Activated naive CD4-positive, alpha-beta T cell treated with anti-CD3 and anti-CD28 coated beads, Interleukin-2, amount 50 U/mL, for 24 hours (primary cell): ENCODE measurements at regions not wholly inside any gene's neighbourhood (a gene's known extent, or its start where the extent isn't known, plus 50 kb on each side); places are given as distances from the start of the nearest gene placed in this dataset.
"Not testable (repeated sequence)": the region's sequence is repeated elsewhere in the genome, so short reads cannot be mapped to it uniquely, and the experiment has no call there.

Experiments used
- H3K27ac Mint-ChIP-seq: one replicate; pipeline ENCODE4 v1.8.0; 2021; ENCODE audit warnings: mild to moderate bottlenecking, mixed read lengths
- H3K27me3 Mint-ChIP-seq: one replicate; pipeline ENCODE4 v1.8.0; 2021; ENCODE audit warnings: mixed read lengths
- H3K36me3 Mint-ChIP-seq: one replicate; pipeline ENCODE4 v1.8.0; 2021; ENCODE audit warnings: mixed read lengths
- H3K4me1 Mint-ChIP-seq: one replicate; pipeline ENCODE4 v1.8.0; 2021; ENCODE audit warnings: mixed read lengths
- H3K4me3 Mint-ChIP-seq: one replicate; pipeline ENCODE4 v1.8.0; 2021; ENCODE audit warnings: mild to moderate bottlenecking, mixed read lengths
- H3K9me3 Mint-ChIP-seq: one replicate; pipeline ENCODE4 v1.8.0; 2021; ENCODE audit warnings: mixed read lengths

DNA sequence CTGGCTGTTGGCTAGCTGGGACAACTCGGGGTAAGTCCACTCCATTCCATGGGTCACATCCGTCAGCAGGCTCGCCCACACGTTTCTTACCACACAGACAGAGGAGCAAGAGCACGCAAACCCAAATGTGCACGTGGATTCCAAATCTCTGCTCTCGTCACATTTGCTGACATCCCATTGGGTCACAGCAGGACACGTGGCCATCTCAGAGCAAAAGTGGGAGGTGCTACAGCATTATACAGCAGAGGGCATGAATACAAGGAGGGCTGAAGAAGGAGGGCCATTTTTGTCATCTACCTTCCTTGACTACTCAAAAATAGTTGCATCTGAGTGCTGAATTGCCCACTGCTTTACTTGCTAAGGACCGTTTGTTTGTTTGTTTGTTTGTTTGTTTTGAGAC is 84.7 kb downstream of the RBBP6 start:
- Mint-ChIP-seq H3K9me3 (no peaks in the 10 kb centered on the region), H3K4me3 (no peak overlapping the region), H3K27ac (no peak overlapping the region), H3K36me3 (no peaks in the 10 kb centered on the region), H3K4me1 (no peaks in the 10 kb centered on the region), H3K27me3 (peaks cover 2% of the 10 kb centered on the region)

DNA sequence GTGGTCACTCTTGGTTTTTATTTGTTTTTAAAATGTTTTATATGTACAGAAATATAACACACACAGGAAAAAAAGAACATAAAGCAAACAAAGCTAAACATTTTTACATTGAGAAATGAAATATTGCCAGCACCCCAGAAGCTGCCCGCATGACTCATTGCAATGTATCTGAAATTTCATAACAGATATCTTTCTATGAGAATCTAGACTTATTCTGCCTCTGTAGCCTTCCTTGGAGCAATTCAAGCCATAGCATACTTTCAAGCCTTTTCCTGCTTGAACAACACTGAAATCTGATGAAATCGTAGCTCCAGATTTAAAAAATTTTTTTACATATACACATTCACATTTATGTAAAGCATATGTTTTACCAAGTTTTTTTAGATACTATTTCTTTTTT is 86.9 kb downstream of the RBBP6 start:
- Mint-ChIP-seq H3K27ac (no peak overlapping the region), H3K9me3 (no peaks in the 10 kb centered on the region), H3K27me3 (peaks cover 2% of the 10 kb centered on the region), H3K4me1 (no peaks in the 10 kb centered on the region), H3K4me3 (no peak overlapping the region), H3K36me3 (no peaks in the 10 kb centered on the region)

DNA sequence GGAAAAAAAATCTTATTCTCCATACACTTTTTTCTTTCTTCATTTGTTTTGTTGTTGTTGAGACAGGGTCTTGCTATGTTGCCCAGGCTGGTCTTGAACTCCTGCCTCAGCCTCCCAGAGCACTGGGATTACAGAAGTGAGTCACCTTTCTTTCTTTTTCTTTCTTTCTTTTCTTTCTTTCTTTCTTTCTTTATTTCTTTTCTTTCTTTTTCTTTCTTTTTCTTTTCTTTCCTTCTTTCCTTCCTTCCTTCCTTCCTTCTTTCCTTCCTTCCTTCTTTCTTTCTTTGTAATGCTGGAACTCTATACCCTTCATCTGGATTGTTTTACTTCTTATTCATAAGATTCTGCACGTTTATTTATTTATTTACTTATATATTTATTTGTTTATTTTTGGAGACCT is 94.5 kb upstream of the TNRC6A start:
- Mint-ChIP-seq H3K9me3 (no peaks in the 10 kb centered on the region), H3K27me3 (peaks cover 4% of the 10 kb centered on the region), H3K36me3 (no peaks in the 10 kb centered on the region), H3K4me3 (no peak overlapping the region), H3K27ac (no peak overlapping the region), H3K4me1 (no peaks in the 10 kb centered on the region)

DNA sequence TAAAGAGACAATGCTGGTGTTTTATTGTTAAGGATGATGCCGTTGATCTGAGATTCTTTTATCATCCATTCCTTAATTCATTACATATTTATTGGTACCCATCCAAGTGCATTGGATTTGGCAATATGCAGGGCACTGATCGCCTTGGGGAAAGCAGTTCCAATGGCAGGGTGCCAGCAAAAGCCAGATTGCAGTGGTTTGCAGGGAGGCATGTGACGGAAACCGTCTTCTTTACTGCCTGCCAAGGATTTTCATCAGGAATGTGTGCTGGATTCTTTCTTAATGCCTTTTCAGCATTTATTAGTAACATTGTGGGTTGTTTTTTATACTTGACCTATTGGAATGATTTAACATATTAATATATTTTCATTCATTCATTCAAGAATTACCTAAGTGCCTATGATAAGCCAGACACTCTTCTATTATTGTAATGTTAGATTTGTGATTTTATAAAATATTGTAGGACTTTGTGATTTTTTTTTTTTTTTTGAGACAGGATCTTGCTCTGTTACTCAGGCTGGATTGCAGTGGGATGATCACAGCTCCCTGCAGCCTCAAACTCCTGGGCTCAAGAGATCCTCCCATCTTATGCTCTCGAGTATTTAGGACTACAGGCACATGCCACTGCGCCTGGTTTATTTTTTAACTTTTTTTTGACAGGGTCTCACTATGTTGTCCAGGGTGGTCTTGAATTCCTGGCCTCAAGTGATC is 93.4 kb upstream of the TNRC6A start:
- no peaks in the 10 kb centered on the region for H3K4me1 Mint-ChIP-seq
- no peaks in the 10 kb centered on the region for H3K36me3 Mint-ChIP-seq
- H3K9me3 Mint-ChIP-seq, result no peaks in the 10 kb centered on the region
- H3K27ac Mint-ChIP-seq, result no peak overlapping the region
- H3K4me3 Mint-ChIP-seq, result no peak overlapping the region
- H3K27me3 Mint-ChIP-seq, result peaks cover 4% of the 10 kb centered on the region

DNA sequence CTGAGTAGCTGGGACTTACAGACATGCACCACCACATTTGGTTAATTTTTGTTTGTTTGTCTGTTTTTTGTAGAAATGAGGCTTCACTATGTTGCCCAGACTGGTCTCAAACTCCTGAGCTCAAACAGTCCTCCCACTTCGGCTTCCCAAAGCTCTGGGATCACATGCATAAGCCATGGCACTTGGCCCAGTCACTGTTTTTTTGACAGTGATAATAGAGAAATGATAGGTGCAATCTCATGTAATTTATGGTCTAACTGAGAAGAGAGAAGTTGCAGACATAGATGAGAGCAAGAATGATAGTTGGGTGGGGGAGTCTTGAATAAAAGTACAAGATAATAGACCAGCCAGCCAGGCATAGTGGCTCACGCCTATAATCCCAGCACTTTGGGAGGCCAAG is 89.7 kb upstream of the TNRC6A start:
- Mint-ChIP-seq H3K27me3 (peaks cover 4% of the 10 kb centered on the region), H3K27ac (no peak overlapping the region), H3K4me3 (no peak overlapping the region), H3K9me3 (no peaks in the 10 kb centered on the region), H3K4me1 (no peaks in the 10 kb centered on the region), H3K36me3 (no peaks in the 10 kb centered on the region)

DNA sequence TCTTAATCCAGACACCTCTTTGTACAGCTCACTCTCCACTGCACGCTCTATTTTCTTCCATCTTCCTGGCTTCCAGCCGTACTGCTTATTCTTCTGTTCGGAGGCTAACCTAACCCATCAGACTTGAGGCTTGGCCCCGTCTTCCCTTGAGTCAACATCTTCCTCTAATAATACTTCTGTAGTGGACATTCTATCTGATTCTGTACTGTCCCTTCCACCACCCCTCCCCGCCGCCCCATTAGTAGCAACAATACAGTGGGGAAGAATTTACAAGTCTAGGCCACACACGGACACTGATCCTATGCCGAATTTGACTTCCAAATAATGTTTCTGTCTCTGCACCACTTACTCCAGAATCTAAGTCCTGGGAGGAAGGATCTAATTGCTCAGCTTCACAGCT is 86.0 kb upstream of the TNRC6A start:
- no peak overlapping the region for H3K27ac Mint-ChIP-seq
- peaks cover 5% of the 10 kb centered on the region for H3K27me3 Mint-ChIP-seq
- H3K36me3 Mint-ChIP-seq, result no peaks in the 10 kb centered on the region
- H3K4me3 Mint-ChIP-seq, result no peak overlapping the region
- no peaks in the 10 kb centered on the region for H3K4me1 Mint-ChIP-seq
- no peaks in the 10 kb centered on the region for H3K9me3 Mint-ChIP-seq

DNA sequence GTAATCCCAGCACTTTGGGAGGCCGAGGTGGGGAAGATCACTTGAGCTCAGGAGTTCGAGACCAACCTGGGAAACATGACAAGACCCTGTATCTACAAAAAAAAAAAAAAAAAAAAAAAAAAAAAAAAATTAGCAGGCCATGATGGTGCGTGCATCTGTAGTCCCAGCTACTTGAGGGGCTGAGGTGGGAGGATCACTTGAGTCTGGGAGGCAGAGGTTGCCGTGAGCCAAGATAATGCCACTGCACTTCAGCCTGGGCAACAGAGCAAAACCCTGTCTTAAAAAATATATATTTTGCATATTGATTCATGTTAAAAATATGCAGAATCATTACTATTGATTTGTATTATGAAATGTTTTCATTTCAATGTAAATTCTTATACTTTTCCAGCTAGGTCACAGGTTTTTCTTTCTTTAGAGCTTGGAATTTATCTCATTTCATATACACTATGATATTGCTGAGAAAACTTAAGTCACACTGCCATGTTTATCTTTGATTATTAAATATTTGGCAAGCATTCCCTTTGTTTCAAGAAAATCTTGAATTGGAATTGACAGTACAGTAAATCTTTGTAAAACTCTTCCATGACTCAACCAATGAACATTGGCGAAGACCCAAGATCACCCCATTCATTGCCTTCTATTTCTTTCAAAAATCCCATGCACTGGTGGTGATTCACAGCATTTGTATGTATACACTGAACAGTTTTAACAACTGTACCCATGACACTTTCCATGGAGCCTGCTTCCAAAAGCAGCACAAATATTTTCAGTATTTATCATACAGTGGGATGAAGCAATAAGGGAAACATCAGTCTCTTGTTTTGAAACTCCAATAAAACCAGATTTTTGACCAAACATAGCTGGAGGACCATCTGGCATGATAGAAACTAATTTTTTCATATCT is 83.5 kb upstream of the TNRC6A start:
- H3K4me1 Mint-ChIP-seq, result no peaks in the 10 kb centered on the region
- H3K27ac Mint-ChIP-seq, result no peak overlapping the region
- no peaks in the 10 kb centered on the region for H3K36me3 Mint-ChIP-seq
- H3K27me3 Mint-ChIP-seq, result peaks cover 7% of the 10 kb centered on the region
- no peaks in the 10 kb centered on the region for H3K9me3 Mint-ChIP-seq
- no peak overlapping the region for H3K4me3 Mint-ChIP-seq

DNA sequence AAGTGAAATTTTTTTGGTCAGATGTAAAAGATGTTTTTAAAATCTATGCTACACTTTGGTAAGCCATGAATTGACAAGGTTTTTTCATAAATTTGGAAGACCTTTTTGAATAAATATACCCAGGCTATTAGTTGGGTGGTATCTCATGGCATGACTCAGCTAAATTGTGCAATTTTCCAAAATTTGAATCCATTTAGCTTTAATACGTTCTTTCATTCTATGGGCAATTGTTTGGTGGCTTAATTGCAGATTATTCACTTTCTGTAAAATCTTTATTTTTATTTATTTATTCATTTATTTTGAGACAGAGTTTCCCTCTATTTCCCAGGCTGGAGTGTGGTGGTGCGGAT is 82.8 kb upstream of the TNRC6A start:
- Mint-ChIP-seq H3K27ac (no peak overlapping the region), H3K4me1 (no peaks in the 10 kb centered on the region), H3K27me3 (peaks cover 6% of the 10 kb centered on the region)

DNA sequence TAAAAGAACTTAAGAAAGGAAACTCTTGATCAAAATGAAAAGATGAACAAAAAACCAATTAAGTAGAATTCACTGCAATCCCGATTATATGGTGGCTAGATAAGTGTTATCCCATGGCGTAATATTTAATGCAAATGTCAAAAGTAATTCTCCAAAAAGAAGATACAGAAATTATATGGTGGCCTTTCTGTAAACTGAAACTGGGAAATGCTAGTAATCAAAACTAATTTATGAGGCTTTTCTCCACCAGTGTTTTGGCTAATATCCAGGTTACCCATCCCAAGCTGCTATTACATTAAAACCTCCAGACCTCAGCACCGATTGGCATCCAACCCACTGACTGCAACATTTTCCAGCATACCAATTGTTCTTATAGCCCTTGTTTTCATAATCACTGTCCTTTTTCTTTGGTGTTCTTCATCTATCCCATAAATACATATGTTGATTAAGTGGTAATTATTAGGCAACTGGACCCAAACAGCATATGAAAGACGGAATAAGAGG is 77.2 kb upstream of the TNRC6A start:
- H3K9me3 Mint-ChIP-seq, result no peaks in the 10 kb centered on the region
- no peak overlapping the region for H3K27ac Mint-ChIP-seq
- H3K4me1 Mint-ChIP-seq, result no peaks in the 10 kb centered on the region
- H3K4me3 Mint-ChIP-seq, result no peak overlapping the region
- peaks cover 3% of the 10 kb centered on the region for H3K27me3 Mint-ChIP-seq
- H3K36me3 Mint-ChIP-seq, result no peaks in the 10 kb centered on the region

More for the DNA sequence above, 82.8 kb upstream of the TNRC6A start:
- Mint-ChIP-seq H3K4me3 (no peak overlapping the region), H3K36me3 (no peaks in the 10 kb centered on the region), H3K9me3 (no peaks in the 10 kb centered on the region)

DNA sequence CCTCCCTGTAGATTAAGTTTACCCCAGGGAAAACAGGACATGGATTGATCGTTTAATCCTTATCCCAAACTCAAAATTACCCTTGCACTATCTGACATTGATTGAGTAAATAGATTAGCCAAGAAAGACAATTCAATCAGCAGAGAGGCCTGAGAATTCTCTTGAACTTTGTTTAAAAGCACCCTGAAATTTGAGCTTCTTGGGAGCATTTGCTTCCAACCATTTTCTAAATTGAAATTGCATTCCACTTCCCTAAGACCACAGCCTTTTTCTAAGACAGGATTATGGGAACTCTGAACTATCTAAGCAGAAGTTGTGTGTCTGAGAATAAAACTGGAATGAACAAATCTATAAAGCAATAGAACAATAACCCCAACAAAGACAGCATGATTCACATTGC is 76.6 kb upstream of the TNRC6A start:
- peaks cover 2% of the 10 kb centered on the region for H3K27me3 Mint-ChIP-seq
- no peak overlapping the region for H3K27ac Mint-ChIP-seq
- H3K36me3 Mint-ChIP-seq, result no peaks in the 10 kb centered on the region
- no peak overlapping the region for H3K4me3 Mint-ChIP-seq
- H3K4me1 Mint-ChIP-seq, result no peaks in the 10 kb centered on the region
- no peaks in the 10 kb centered on the region for H3K9me3 Mint-ChIP-seq

DNA sequence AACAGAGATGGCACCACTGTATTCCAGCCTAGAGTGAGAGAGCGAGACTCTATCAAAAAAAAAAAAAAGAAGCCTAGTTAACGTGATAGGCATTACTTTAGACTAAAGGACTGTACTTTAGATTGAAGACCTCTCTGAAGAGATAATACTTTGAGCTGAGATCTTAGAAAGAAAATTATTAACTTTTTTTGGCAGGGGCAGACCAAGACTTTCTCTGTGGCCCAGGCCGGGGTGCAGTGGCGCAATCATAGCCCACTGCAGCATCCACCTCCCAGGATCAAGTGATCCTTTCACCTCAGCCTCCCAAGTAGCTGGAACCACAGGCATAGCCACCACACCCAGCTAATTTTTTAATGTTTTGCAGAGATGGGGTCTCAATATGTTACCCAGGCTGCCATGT is 75.7 kb upstream of the TNRC6A start:
- Mint-ChIP-seq H3K4me3 (no peak overlapping the region), H3K9me3 (no peaks in the 10 kb centered on the region), H3K4me1 (no peaks in the 10 kb centered on the region), H3K27ac (no peak overlapping the region), H3K36me3 (no peaks in the 10 kb centered on the region), H3K27me3 (peaks cover 2% of the 10 kb centered on the region)

DNA sequence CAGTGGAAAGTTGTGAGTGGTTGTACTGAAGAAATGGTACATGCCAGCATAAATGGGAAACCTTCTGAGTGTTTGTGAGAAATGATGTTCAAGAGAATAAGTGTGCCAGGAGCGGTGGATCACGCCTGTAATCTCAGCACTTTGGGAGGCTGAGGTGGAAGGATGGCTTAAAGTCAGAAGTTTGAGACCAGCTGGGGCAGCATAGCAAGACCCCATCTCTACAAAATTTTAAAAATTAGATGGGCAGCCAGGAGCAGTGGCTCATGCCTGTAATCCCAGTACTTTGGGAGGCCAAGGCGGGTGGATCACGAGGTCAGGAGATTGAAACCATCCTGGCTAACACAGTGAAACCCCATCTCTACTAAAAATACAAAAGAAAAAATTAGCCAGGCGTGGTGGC is 63.5 kb upstream of the TNRC6A start:
- not testable (repeated sequence) for H3K27ac Mint-ChIP-seq, H3K4me3 Mint-ChIP-seq, H3K36me3 Mint-ChIP-seq, H3K9me3 Mint-ChIP-seq, H3K27me3 Mint-ChIP-seq
- H3K4me1 Mint-ChIP-seq, result peaks cover 28% of the 10 kb centered on the region

DNA sequence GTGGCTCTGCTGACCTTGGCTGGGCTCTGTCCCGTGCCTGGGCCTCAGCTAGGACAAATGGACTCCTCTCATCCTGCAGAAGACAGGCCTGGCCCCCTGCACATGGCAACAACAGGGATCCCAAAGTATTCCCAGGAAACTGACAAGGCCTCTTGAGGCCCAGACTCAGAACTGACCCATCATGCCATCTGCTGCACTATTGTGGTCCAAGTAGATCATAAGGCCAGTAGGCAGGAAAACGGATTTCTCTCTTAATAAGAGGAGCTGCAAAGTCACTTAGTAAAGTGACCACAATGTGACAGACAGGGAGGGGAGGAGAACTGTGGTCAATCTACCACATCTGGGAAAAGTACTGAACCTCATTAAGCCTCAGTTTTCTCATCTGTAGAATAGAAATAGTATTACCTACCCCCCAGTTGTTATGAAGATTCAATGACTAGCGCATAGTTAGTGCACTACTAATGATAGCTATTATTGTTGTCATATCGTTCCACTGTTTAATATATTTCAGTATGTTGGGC is 62.1 kb upstream of the TNRC6A start:
- Mint-ChIP-seq H3K9me3 (no peaks in the 10 kb centered on the region), H3K4me1 (peaks cover 30% of the 10 kb centered on the region), H3K27ac (no peak overlapping the region), H3K27me3 (peaks cover 13% of the 10 kb centered on the region), H3K36me3 (no peaks in the 10 kb centered on the region), H3K4me3 (no peak overlapping the region)

DNA sequence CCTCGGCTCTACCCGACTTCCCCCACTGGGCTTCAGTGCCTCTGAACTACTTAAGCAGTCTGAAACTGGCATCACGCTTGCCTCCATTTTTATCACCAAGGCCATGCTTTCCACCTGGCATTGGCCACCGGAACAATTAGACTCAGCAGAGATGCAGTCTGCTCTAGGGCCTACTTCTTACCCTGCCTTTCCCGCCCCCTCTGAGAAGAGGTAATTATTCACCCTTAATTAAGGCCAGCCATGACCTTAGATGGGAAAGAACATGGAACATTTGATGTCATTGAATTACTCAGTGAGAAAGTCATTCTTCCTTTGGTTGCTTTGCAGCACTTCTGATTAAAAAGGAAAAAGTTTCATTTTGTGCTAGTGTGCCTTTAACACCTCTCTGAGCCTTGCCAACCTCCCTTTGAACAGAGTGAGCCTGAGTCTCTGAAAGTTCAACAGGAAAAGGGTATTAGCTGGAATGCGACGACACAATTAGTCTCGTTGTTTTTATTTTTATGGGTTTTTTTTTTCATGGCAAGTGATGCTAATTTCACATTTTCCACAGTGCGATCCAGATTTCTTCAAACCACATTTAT is 60.9 kb upstream of the TNRC6A start:
- peaks cover 13% of the 10 kb centered on the region for H3K27me3 Mint-ChIP-seq
- H3K27ac Mint-ChIP-seq, result peak overlapping the region; percentile 89
- H3K36me3 Mint-ChIP-seq, result no peaks in the 10 kb centered on the region
- no peaks in the 10 kb centered on the region for H3K9me3 Mint-ChIP-seq
- H3K4me1 Mint-ChIP-seq, result peaks cover 19% of the 10 kb centered on the region
- peak overlapping the region; percentile 80 for H3K4me3 Mint-ChIP-seq

DNA sequence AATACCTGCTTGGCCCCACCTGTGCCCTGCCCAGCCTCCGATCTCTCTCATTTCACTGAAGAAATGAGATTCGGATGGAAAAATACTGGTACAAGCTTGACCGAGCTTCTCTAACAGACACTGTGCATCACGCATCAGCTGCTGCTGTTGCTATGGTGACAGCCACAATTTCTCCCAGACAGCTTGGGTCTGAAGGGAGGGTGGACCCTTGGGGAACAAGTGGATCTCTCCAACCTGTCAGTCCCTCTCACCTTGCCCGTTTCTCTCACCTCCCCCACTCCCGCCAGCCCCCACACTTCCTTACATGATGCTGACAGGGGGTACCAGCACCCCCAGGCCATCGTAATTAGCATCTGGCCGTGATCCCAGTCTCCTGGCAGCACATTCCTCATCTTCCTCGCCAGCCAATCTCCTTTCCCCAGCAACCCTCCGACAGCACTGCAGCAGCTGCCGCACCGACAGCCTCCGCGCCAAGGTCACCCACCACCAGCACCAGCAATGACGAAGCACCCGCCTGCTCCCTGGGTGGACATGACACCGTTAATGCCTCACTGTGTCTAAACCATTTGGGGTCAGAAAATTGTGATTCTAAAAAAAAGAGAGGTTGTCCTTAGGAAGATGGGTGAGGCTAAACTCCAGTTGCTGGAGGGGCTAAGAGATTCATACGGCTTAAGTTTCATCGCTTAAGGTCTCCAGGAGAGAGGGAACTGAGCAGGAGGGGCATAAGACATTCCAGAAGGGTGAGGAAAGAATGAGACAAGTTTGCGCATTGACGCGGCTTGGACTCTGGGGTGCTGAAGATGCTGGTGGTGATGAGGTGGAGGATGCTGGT is 58.6 kb upstream of the TNRC6A start:
- no peaks in the 10 kb centered on the region for H3K9me3 Mint-ChIP-seq
- H3K27ac Mint-ChIP-seq, result peak overlapping the region; percentile 42
- H3K4me1 Mint-ChIP-seq, result peaks cover 19% of the 10 kb centered on the region
- H3K36me3 Mint-ChIP-seq, result no peaks in the 10 kb centered on the region
- no peak overlapping the region for H3K4me3 Mint-ChIP-seq
- peaks cover 13% of the 10 kb centered on the region for H3K27me3 Mint-ChIP-seq
